ENCODE measurements at regions not wholly inside any gene's neighbourhood (a gene's known extent, or its start where the extent isn't known, plus 50 kb on each side); places are given as distances from the start of the nearest gene placed in this dataset.
A peak's percentile ranks its signal among the peaks of the same experiment; 100 is the strongest.
"Not testable (repeated sequence)": the region's sequence is repeated elsewhere in the genome, so short reads cannot be mapped to it uniquely, and the experiment has no call there.

- H3K9me3 Mint-ChIP-seq (ENCODE audit: insufficient read depth), result no peaks in the 10 kb centered on the region
- Histone ChIP-seq H3K4me3 (ENCODE audit: control extremely low read depth in 1 of 5, extremely low read depth in 1 of 5, insufficient read depth in 1 of 5, low read depth in 2 of 5, low read length in 4 of 5) (no peak overlapping the region), H3K27ac (ENCODE audit: low read length in 2 of 2) (no peak overlapping the region), H3K9me3 (ENCODE audit: control extremely low read depth in 1 of 3, control insufficient read depth in 2 of 3, insufficient read depth in 1 of 3, low read length in 2 of 3) (no peaks in the 10 kb centered on the region), H3K4me2 (replicated peaks; ENCODE audit: low read depth, low read length, poor library complexity, severe bottlenecking) (no peak overlapping the region), H2AFZ (ENCODE audit: insufficient read depth, low read depth, low read length, poor library complexity, severe bottlenecking) (no peak overlapping the region), H3K4me1 (ENCODE audit: control insufficient read depth in 2 of 2, insufficient read depth in 2 of 2, low read length in 2 of 2) (peaks cover 11 to 32% of the 10 kb centered on the region in 2 donors), H4K20me1 (ENCODE audit: control insufficient read depth, insufficient read depth, low read length, poor library complexity, severe bottlenecking) (no peaks in the 10 kb centered on the region), H3K9ac (ENCODE audit: low read length) (no peak overlapping the region), H3K79me2 (ENCODE audit: control insufficient read depth, insufficient read depth, low read length) (no peaks in the 10 kb centered on the region), H3K36me3 (replicated peaks in 1 of 2; ENCODE audit: control extremely low read depth in 1 of 2, control insufficient read depth in 1 of 2, extremely low read depth in 1 of 2, insufficient read depth in 2 of 2, low read length in 1 of 2) (no peaks in the 10 kb centered on the region), H3K27me3 (replicated peaks in 1 of 4; ENCODE audit: control extremely low read depth in 1 of 4, control insufficient read depth in 3 of 4, insufficient read depth in 4 of 4, low read length in 3 of 4) (no peaks in the 10 kb centered on the region)
- no peak overlapping the region for H3K27ac Mint-ChIP-seq
- peaks cover 34% of the 10 kb centered on the region for H3K4me1 Mint-ChIP-seq
- DNase-seq (no peak), ATAC-seq (ENCODE audit: low read depth) (no peak)
- intact Hi-C loops (cut with micrococcal nuclease), result loop anchor here (10.0 kb wide), 2 partner anchors 59 to 271 kb away; no protein-coding TSS in a partner anchor
- POLR2A ChIA-PET, result no interaction called here
- H3K27me3 Mint-ChIP-seq, result no peaks in the 10 kb centered on the region
- H3K4me3 Mint-ChIP-seq, result no peak overlapping the region
- TF ChIP-seq EZH2 (IDR thresholded peaks at IDR 0.05; ENCODE audit: borderline replicate concordance, insufficient read depth, low read depth, low read length, poor library complexity, severe bottlenecking) (no peak), CTCF (IDR thresholded peaks at IDR 0.05) (no peak)
- CTCF ChIA-PET, result interaction anchor here (0.7 to 1.6 kb wide), 3 partner anchors 9 to 59 kb away, joined by 3 to 6 read pairs (median 6); no protein-coding TSS in a partner anchor
- WGBS (ENCODE audit: insufficient coverage), result 83% methylated on average over 2 of the region's 7 CpGs
These were observed 419.5 kb downstream of the TMEM121 start for GRCh38 chr14:105945896-105946295.

GRCh38 chr14:105947599-105947998 lies 421.2 kb downstream of the TMEM121 start:
- no CpG with 5 or more reads among the region's 4 CpGs for WGBS (ENCODE audit: insufficient coverage)
- Histone ChIP-seq H3K4me1 (ENCODE audit: control insufficient read depth in 2 of 2, insufficient read depth in 2 of 2, low read length in 2 of 2) (peaks cover 12 to 27% of the 10 kb centered on the region in 2 donors), H3K27me3 (replicated peaks in 1 of 4; ENCODE audit: control extremely low read depth in 1 of 4, control insufficient read depth in 3 of 4, insufficient read depth in 4 of 4, low read length in 3 of 4) (no peaks in the 10 kb centered on the region), H3K4me3 (ENCODE audit: control extremely low read depth in 1 of 5, extremely low read depth in 1 of 5, insufficient read depth in 1 of 5, low read depth in 2 of 5, low read length in 4 of 5) (no peak overlapping the region), H3K36me3 (replicated peaks in 1 of 2; ENCODE audit: control extremely low read depth in 1 of 2, control insufficient read depth in 1 of 2, extremely low read depth in 1 of 2, insufficient read depth in 2 of 2, low read length in 1 of 2) (no peaks in the 10 kb centered on the region), H3K9ac (ENCODE audit: low read length) (no peak overlapping the region), H3K4me2 (replicated peaks; ENCODE audit: low read depth, low read length, poor library complexity, severe bottlenecking) (no peak overlapping the region), H3K9me3 (ENCODE audit: control extremely low read depth in 1 of 3, control insufficient read depth in 2 of 3, insufficient read depth in 1 of 3, low read length in 2 of 3) (no peaks in the 10 kb centered on the region), H4K20me1 (ENCODE audit: control insufficient read depth, insufficient read depth, low read length, poor library complexity, severe bottlenecking) (no peaks in the 10 kb centered on the region), H3K27ac (ENCODE audit: low read length in 2 of 2) (no peak overlapping the region), H2AFZ (ENCODE audit: insufficient read depth, low read depth, low read length, poor library complexity, severe bottlenecking) (no peak overlapping the region), H3K79me2 (ENCODE audit: control insufficient read depth, insufficient read depth, low read length) (no peaks in the 10 kb centered on the region)
- ATAC-seq (ENCODE audit: low read depth) (no peak), DNase-seq (no peak)
- Mint-ChIP-seq H3K27me3 (no peaks in the 10 kb centered on the region), H3K4me3 (no peak overlapping the region), H3K27ac (peak overlapping the region; percentile 32), H3K9me3 (ENCODE audit: insufficient read depth) (no peaks in the 10 kb centered on the region), H3K4me1 (peaks cover 38% of the 10 kb centered on the region)
- intact Hi-C loops (cut with micrococcal nuclease), result loop anchor here (10.0 kb wide), 2 partner anchors 57 to 273 kb away; no protein-coding TSS in a partner anchor
- ChIA-PET POLR2A (no interaction called here), CTCF (no interaction called here)
- TF ChIP-seq EZH2 (IDR thresholded peaks at IDR 0.05; ENCODE audit: borderline replicate concordance, insufficient read depth, low read depth, low read length, poor library complexity, severe bottlenecking), result no peak
- no peak for TF ChIP-seq CTCF (IDR thresholded peaks at IDR 0.05)

GRCh38 chr14:105948955-105949354 lies 422.6 kb downstream of the TMEM121 start:
- H4K20me1 ChIP-seq (ENCODE audit: control insufficient read depth, insufficient read depth, low read length, poor library complexity, severe bottlenecking); H3K27me3 ChIP-seq (replicated peaks in 1 of 4; ENCODE audit: control extremely low read depth in 1 of 4, control insufficient read depth in 3 of 4, insufficient read depth in 4 of 4, low read length in 3 of 4); H3K36me3 ChIP-seq (replicated peaks in 1 of 2; ENCODE audit: control extremely low read depth in 1 of 2, control insufficient read depth in 1 of 2, extremely low read depth in 1 of 2, insufficient read depth in 2 of 2, low read length in 1 of 2); H3K4me2 ChIP-seq (replicated peaks; ENCODE audit: low read depth, low read length, poor library complexity, severe bottlenecking); H3K9me3 Mint-ChIP-seq (ENCODE audit: insufficient read depth); H3K4me3 ChIP-seq (ENCODE audit: control extremely low read depth in 1 of 5, extremely low read depth in 1 of 5, insufficient read depth in 1 of 5, low read depth in 2 of 5, low read length in 4 of 5); H3K27me3 Mint-ChIP-seq; H3K79me2 ChIP-seq (ENCODE audit: control insufficient read depth, insufficient read depth, low read length); H2AFZ ChIP-seq (ENCODE audit: insufficient read depth, low read depth, low read length, poor library complexity, severe bottlenecking); H3K9ac ChIP-seq (ENCODE audit: low read length); H3K9me3 ChIP-seq (ENCODE audit: control extremely low read depth in 1 of 3, control insufficient read depth in 2 of 3, insufficient read depth in 1 of 3, low read length in 2 of 3): not testable (repeated sequence)
- WGBS (ENCODE audit: insufficient coverage), result 0% methylated on average over 1 of the region's 3 CpGs
- DNase-seq (peak; percentile 59), ATAC-seq (ENCODE audit: low read depth) (peak; percentile 64)
- peaks cover 42% of the 10 kb centered on the region for H3K4me1 Mint-ChIP-seq
- POLR2A ChIA-PET, result interaction anchor here (0.7 kb wide), 1 partner anchor 272 kb away, joined by 3 read pairs; no protein-coding TSS in a partner anchor
- CTCF ChIA-PET, result interaction anchor here (0.6 to 0.9 kb wide), 3 partner anchors 32 to 415 kb away, joined by 3 read pairs; no protein-coding TSS in a partner anchor
- intact Hi-C loops (cut with micrococcal nuclease), result loop anchor here (10.0 kb wide), 2 partner anchors 56 to 274 kb away; no protein-coding TSS in a partner anchor
- Histone ChIP-seq H3K27ac (ENCODE audit: low read length in 2 of 2) (peak overlapping the region in 1 of 2 donors; percentile 34), H3K4me1 (ENCODE audit: control insufficient read depth in 2 of 2, insufficient read depth in 2 of 2, low read length in 2 of 2) (peaks cover 12 to 27% of the 10 kb centered on the region in 2 donors)
- peak overlapping the region; percentile 47 for H3K4me3 Mint-ChIP-seq
- peak overlapping the region; percentile 83 for H3K27ac Mint-ChIP-seq
